GM19025 (cell line): ENCODE measurements at regions not wholly inside any gene's neighbourhood (a gene's known extent, or its start where the extent isn't known, plus 50 kb on each side); places are given as distances from the start of the nearest gene placed in this dataset.
"Not testable (repeated sequence)": the region's sequence is repeated elsewhere in the genome, so short reads cannot be mapped to it uniquely, and the experiment has no call there.

ENCODE experiments used
- ATAC-seq: cut with Tn5 transposase; IDR thresholded peaks from one replicate; pipeline ENCODE4 v1.9.1; 2021; ENCODE audit warnings: mild to moderate bottlenecking, low read depth, moderate library complexity; ENCODE audit not compliant: unreplicated experiment

DNA sequence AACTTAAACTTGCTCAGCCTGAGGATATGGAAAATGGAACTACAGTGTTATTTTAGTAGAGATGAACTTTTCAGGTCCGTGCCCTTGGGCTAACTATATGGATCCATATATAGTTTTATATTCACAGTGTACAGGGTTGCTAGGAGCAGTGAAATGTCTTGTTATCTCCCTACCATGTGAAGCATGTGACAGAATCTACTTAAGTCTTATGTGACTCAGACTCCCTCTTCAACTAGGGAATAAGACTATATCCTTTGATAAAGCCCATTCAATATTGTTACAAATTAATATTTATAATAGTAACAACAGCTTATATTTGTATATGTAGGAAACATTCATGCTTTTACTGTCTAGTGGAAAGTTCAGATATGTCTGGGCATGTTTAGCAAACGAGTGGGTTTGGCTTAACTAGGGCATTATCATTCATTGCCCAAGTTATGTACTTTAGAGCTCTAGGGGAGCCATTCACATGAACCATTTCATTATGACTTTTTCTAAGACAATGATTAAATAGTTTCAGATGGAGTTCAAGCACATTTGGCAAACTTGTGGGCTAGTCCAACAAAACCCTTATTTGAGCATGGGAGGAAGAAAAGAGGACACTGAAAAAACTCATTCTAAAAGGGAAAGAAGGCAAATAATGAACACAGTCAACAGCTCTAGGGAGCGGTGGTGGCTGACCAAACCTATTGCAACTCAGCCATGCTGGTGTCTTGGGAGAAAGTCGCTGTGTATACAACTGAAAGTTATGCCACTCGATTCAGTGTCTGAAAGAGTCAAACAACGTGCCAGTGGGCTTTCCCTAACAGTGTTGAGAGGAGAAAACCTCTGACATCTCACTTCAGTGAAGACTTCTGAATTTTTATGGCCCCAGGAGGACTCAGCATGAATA is 305.9 kb upstream of the G2E3 start:
- no peak for ATAC-seq

GRCh38 chr14:30256627-30257026 is 302.3 kb upstream of the G2E3 start:
- ATAC-seq = no peak

DNA sequence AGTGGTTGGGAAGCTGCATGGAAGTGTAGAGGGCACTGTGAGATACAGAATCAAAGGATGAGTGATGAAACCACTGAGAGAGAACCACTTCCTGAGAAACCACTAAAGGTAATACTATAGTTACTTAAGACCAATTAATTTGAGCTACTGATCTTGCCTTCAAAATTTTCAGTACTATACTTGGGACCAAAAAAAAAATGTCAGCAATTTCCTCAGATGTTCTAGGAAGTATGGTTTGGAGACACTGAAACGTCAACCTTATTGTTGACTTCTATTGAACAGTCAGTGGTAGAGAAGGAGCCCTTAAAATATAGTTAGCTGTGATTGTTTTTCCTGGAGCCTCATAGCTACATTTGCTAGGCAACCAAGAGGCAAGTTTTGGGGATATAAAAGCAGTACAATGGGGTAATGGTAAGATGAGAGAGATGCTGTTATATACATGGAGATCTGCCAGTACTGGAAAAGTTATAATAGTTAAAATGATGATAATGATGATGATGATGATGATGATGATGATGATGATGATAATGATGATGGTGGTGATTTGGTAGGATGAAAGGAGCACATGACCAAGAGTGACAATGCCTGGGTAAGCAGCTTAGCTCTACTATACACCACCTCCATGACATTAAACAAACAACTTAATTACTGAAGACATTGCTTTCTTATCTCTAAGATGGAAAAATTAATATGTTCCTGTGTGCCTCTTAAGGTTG is 300.9 kb upstream of the G2E3 start:
- ATAC-seq = no peak

- no peak for ATAC-seq
These were observed 297.9 kb upstream of the G2E3 start for GRCh38 chr14:30260833-30261607.

- no peak for ATAC-seq
These were observed 294.8 kb upstream of the G2E3 start for GRCh38 chr14:30264161-30264560.

GRCh38 chr14:30266290-30266689 is 292.7 kb upstream of the G2E3 start:
- no peak for ATAC-seq

DNA sequence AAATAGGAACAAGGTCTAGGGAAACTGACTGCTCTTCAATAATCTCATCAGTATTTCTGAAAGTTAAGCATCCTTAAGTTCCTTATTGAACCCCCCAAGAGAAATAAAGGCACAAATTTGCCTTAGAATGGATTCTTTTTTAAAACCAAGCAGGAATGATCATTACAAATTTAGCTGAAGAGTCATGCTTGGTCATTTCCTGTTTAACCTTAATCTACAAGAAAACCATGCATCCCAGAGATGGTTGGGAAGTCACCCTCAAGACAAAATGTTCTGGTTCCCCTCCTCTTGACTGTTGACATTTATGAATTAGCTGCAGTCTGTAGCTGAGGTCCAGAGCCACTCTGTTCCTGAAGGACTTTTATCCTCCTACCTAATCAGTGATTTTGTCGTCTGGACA is 291.8 kb upstream of the G2E3 start:
- no peak for ATAC-seq

- peak; percentile 99 for ATAC-seq
These were observed 288.5 kb upstream of the G2E3 start for GRCh38 chr14:30270200-30271161.

GRCh38 chr14:30271811-30272323 is 287.1 kb upstream of the G2E3 start:
- ATAC-seq = no peak

- no peak for ATAC-seq
These were observed 285.8 kb upstream of the G2E3 start for GRCh38 chr14:30272848-30273832.

GRCh38 chr14:30275604-30276003 is 283.4 kb upstream of the G2E3 start:
- no peak for ATAC-seq

- ATAC-seq = no peak
These were observed 281.7 kb upstream of the G2E3 start for GRCh38 chr14:30277268-30277667.

DNA sequence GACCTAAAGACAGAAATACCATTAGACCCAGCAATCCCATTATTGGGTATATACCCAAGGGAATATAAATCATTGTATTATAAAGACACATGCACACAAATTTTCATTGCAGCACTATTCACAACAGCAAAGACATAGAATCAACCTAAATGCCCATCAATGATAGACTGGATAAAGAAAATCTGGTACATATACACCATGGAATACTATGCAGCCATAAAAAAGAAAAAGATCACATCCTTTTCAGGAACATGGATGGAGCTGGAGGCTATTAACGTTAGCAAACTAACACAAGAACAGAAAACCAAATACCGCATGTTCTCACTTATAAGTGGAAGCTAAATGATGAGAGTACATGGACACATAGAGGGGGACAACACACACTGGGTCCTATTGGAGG is 280.1 kb upstream of the G2E3 start:
- not testable (repeated sequence) for ATAC-seq

DNA sequence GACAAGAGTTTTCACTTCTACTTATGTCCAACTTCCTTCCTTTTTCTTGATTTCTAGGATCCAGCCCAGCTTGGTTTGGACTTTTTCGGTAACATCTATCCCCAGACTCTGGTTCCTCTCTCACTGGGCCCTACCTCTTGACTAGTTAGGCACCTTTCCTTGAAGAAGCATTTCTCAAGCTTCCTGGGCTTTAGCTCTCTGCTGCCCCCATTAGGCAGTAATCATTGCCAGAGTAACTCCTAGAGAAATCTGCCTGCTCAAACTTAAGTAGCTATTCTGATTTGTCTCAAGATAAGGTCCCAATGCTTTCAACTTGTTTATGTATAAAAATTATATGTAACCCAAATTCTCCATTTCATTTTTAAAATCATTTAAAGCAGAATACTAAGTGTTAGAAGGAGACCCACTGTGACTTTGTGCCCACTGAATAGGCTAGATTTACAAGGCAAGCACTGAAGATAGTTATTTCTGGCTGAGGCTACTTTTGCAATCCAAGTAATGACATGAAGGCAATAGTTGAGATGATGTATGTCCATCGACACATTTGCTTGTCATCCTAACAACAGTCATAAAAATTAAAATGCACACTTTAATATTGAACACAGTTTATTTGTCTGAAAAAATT is 275.0 kb upstream of the G2E3 start:
- no peak for ATAC-seq

- no peak for ATAC-seq
These were observed 274.1 kb upstream of the G2E3 start for GRCh38 chr14:30284808-30285207.

DNA sequence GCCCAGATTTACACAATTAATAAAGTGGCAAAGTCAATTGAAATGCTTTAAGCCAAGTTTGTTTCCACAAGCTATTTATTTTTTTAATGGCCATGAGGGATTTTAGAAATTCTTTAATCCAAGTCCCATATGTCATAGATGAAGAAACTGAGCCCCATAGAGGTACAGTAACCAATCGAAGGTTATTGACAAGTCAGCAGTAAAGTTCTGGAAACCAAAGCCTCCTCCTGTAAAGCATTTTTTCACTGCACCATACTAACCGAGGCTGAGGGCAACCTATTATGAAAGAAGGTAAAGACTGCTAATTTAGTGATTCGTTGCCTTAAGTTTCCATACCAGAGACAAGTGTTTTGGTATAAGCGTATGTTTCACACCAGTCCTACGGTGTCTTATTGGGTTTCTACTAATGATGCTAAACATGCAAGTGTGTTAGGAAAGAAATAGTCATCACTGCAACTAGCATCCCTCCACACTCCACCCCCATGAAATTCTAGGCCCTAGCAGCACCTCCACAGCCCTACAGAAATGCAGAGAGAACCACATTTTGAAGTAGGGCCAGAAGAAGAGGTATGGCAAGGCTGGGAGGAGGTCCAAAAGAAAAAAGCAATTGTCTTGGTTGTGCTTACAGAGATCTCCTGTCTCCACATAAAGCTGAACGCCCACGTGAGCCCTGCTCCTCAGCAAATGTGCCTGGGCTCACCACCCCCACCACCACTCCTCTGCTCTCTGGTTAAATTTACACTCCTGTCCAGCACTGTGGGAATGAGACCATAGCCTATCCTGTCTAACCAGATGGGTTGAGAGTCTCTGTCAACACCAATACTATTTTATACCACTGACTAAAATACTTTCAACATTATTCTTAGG is 271.1 kb upstream of the G2E3 start:
- ATAC-seq = no peak

DNA sequence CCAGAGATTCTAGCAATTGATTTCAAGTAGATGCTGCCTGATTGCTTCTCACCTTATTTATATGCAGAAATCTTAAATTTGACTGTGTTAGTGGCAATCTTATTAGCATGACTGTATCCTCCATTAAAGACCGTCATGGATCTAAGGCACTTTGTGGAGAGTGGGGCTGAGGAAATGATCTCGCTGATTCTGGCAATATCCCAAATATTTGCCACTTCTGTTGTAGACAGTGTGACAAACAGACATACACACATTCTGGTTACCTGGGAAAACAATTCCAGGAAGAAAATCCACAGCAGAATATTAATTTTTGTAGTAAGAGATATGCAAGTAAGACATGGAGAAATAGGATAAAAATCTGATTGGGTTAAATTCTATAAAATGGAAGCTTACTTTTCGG is 269.0 kb upstream of the G2E3 start:
- ATAC-seq = no peak
